ENCODE measurements at regions not wholly inside any gene's neighbourhood (a gene's known extent, or its start where the extent isn't known, plus 50 kb on each side); places are given as distances from the start of the nearest gene placed in this dataset.

DNA sequence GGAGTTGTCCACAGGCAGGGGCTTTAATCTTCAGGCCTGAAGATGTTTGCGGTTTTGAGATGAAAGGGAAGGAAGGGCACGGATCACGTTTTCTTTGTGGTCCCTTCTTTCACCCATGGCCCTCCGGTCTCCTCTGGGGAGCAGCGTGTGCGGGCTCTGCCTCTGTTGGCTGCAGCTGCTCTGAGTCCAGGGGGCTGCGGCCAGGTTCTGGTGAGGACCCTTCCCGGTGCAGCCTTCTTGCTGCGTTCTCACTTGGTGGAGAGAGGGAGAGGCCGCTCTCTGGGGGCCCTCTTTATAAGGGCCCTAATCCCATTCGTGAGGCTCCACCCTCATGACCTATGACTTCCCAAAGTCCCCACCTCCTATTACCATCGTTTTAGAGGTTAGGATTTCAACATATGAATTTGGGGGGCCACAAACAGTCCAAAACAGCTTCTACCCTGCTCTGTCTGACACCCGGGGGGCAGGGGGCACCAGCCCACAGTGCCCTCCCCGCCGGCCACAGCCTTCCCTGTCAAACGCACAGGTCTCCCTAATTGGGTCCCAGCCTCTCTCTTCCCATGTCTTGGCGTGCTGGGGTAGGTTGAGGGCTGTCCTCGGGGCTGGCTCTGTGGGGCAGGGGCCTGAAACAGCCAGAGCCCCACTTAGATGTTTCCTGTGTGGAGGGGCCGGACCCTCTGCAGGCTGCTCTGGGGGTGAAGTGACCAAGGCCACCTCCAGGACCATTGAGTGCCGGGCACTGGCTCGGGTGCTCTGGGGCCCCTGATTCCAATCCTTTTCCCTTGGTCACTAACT, 100.1 kb upstream of the C1orf174 start:
- no peak overlapping the region for H3K4me3 ChIP-seq (ENCODE audit: low read depth, poor library complexity, severe bottlenecking)
- intact Hi-C loops (cut with DNase I; ENCODE audit: low total_unique reads), result no loop called here
- WGBS, 2 donors, result 74 to 79% methylated on average over 21 of the region's 21 CpGs
- no peak for TF ChIP-seq POLR2A (IDR thresholded peaks at IDR 0.05)
- TF ChIP-seq, protein P1, sequence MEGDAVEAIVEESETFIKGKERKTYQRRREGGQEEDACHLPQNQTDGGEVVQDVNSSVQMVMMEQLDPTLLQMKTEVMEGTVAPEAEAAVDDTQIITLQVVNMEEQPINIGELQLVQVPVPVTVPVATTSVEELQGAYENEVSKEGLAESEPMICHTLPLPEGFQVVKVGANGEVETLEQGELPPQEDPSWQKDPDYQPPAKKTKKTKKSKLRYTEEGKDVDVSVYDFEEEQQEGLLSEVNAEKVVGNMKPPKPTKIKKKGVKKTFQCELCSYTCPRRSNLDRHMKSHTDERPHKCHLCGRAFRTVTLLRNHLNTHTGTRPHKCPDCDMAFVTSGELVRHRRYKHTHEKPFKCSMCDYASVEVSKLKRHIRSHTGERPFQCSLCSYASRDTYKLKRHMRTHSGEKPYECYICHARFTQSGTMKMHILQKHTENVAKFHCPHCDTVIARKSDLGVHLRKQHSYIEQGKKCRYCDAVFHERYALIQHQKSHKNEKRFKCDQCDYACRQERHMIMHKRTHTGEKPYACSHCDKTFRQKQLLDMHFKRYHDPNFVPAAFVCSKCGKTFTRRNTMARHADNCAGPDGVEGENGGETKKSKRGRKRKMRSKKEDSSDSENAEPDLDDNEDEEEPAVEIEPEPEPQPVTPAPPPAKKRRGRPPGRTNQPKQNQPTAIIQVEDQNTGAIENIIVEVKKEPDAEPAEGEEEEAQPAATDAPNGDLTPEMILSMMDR (IDR thresholded peaks at IDR 0.05), result no peak
- no peak for DNase-seq (ENCODE audit: low spot score in 2 of 2)

DNA sequence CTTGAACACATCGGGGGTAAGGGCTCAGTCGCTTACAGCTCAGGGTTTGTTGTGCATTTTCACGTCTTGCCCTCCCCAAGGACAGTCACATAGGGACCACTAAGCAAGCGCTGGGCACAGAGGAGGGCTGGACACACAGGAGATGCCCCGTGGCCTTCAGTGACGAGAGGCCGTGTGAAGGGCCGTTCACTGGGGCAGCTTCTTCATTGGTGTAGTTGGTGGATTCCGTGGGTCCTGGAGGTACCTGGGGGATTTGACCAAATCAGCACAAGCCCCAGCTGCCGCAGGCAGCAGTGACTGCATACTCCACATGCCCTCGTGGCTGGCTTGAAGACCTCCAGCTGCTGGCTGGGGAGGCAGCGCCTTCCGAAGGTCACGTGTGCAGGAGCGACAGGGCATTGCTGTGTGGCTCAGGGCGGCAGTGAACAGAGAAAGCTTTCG, 100.8 kb upstream of the C1orf174 start:
- intact Hi-C loops (cut with DNase I; ENCODE audit: low total_unique reads), result no loop called here

DNA sequence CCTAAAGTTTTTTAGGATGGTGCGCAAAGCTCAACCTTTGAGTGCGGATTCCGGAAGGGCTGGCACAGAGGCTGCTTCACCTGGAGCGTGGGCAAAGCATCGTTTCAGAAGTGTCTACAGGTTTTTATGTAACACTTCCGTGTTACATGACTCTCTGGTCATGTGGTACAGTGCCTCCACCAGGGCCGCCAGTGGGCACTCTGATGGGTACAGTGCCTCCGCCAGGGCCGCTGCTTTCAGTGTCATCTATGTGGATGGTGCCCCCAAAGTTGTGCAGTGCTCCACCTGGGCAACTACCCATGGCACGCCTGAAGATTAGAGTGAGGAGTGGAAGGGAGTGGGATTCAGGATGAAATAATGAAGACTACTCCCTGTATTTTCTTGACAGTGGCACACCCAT, 101.4 kb upstream of the C1orf174 start:
- H3K4me3 ChIP-seq (ENCODE audit: low read depth, poor library complexity, severe bottlenecking), result no peak overlapping the region
- DNase-seq (ENCODE audit: low spot score in 2 of 2), result no peak
- TF ChIP-seq, protein P1 (IDR thresholded peaks at IDR 0.05), result no peak
- no peak for TF ChIP-seq POLR2A (IDR thresholded peaks at IDR 0.05)
- intact Hi-C loops (cut with DNase I; ENCODE audit: low total_unique reads), result no loop called here
- WGBS, 2 donors, result 89 to 94% methylated on average over 10 of the region's 10 CpGs

More for the DNA sequence above, 100.8 kb upstream of the C1orf174 start:
- no peak for TF ChIP-seq POLR2A (IDR thresholded peaks at IDR 0.05)
- TF ChIP-seq, protein P1 (IDR thresholded peaks at IDR 0.05), result no peak
- 71 to 85% methylated on average over 15 to 17 of the region's 17 CpGs for WGBS, 2 donors
- no peak for DNase-seq (ENCODE audit: low spot score in 2 of 2)
- no peak overlapping the region for H3K4me3 ChIP-seq (ENCODE audit: low read depth, poor library complexity, severe bottlenecking)

DNA sequence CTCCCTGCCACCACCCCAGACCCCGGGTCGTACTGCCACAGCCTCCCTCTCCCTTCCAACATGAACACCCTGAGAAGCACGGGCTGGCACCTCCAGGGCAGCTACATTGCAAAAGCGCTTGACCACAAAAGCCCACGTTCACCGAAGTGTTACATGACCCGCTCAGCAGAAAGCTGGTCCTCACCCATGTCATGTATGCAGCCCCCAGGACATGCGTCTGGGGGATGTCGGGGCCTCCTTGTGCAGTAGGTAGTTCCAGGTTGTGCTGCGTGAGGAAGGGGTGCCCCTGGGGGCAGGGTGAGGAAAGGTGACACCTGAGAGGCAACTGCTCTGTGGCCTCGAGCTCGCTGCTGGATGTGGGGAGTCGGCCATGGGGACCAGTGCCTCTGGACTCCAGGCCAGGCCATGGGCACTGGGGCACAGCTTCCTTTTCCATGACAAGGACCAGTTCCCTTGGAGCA, 102.0 kb upstream of the C1orf174 start:
- DNase-seq (ENCODE audit: low spot score in 2 of 2), result no peak
- no peak overlapping the region for H3K4me3 ChIP-seq (ENCODE audit: low read depth, poor library complexity, severe bottlenecking)
- intact Hi-C loops (cut with DNase I; ENCODE audit: low total_unique reads), result no loop called here
- TF ChIP-seq, protein P1 (IDR thresholded peaks at IDR 0.05), result no peak
- TF ChIP-seq POLR2A (IDR thresholded peaks at IDR 0.05), result no peak
- WGBS, 2 donors, result 77 to 82% methylated on average over 11 to 13 of the region's 13 CpGs

DNA sequence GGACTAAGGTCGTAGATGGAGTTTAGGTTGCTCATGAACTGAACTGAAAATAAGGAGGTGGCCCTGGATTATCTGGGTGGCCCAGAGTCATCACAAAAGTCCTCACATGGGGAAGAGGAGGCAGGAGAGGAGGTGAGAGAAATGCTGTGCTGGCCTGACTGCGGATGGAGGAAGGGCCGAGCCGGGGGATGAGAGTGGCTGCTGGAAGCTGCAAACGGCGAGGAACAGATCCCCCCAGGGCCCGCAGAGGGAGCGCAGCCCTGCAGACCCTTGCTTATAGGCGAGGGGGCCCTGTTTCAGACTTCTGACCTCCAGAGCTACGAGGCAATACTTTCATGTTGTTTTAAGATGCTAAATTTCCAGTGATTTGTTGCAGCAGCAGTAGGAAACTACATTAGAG, 102.7 kb upstream of the C1orf174 start:
- DNase-seq (ENCODE audit: low spot score in 2 of 2), result no peak
- WGBS, 2 donors, result 61 to 71% methylated on average over 10 of the region's 10 CpGs
- no peak overlapping the region for H3K4me3 ChIP-seq (ENCODE audit: low read depth, poor library complexity, severe bottlenecking)
- intact Hi-C loops (cut with DNase I; ENCODE audit: low total_unique reads), result no loop called here
- TF ChIP-seq, protein P1 (IDR thresholded peaks at IDR 0.05), result no peak
- no peak for TF ChIP-seq POLR2A (IDR thresholded peaks at IDR 0.05)
